GM23338 (cell line): ENCODE measurements at regions not wholly inside any gene's neighbourhood (a gene's known extent, or its start where the extent isn't known, plus 50 kb on each side); places are given as distances from the start of the nearest gene placed in this dataset.

Source experiments
- CREB1 ChIP-seq: fragments of 250-450 bp; sonication (Bioruptor Pico); IDR thresholded peaks from 2 replicates; pipeline ENCODE4 v1.5.0; 2020; ENCODE audit warnings: low read depth, mild to moderate bottlenecking, moderate library complexity
- ETS1 ChIP-seq: IDR thresholded peaks from 2 replicates; pipeline ENCODE4 v1.6.1; 2016; ENCODE audit warnings: antibody characterized with exemption
- EZH2 ChIP-seq: fragments of 200-600 bp; sonication (generic); IDR thresholded peaks from one replicate; pipeline ENCODE4 v1.8.0; 2017; ENCODE audit warnings: antibody characterized with exemption, mild to moderate bottlenecking, low read depth; ENCODE audit not compliant: unreplicated experiment
- EZH2phosphoT487 ChIP-seq: fragments of 200-600 bp; sonication (generic); IDR thresholded peaks from one replicate; pipeline ENCODE4 v1.8.1; 2018; ENCODE audit warnings: antibody characterized with exemption; ENCODE audit not compliant: unreplicated experiment
- JUNB ChIP-seq: IDR thresholded peaks from one replicate; pipeline ENCODE4 v1.6.1; 2016; ENCODE audit warnings: antibody characterized with exemption; ENCODE audit not compliant: unreplicated experiment
- POLR2AphosphoS5 ChIP-seq: IDR thresholded peaks from 2 replicates; pipeline ENCODE4 v1.6.1; 2016; ENCODE audit warnings: antibody characterized with exemption, low read depth
- STAT1 ChIP-seq: IDR thresholded peaks from one replicate; pipeline ENCODE4 v1.6.1; 2016; ENCODE audit warnings: antibody characterized with exemption; ENCODE audit not compliant: unreplicated experiment
- ZNF114 ChIP-seq: fragments of 250-450 bp; sonication (Bioruptor Pico); IDR thresholded peaks from 2 replicates; pipeline ENCODE4 v1.5.0; 2020; ENCODE audit warnings: mild to moderate bottlenecking, moderate library complexity
- ZNF331 ChIP-seq: fragments of 250-450 bp; sonication (Bioruptor Pico); IDR thresholded peaks from 2 replicates; pipeline ENCODE4 v1.5.0; 2020; ENCODE audit warnings: low read depth, mild to moderate bottlenecking, moderate library complexity
- ZNF462 ChIP-seq: fragments of 250-450 bp; sonication (Bioruptor Pico); IDR thresholded peaks from 2 replicates; pipeline ENCODE4 v1.5.0; 2020; ENCODE audit warnings: mild to moderate bottlenecking, moderate library complexity

DNA sequence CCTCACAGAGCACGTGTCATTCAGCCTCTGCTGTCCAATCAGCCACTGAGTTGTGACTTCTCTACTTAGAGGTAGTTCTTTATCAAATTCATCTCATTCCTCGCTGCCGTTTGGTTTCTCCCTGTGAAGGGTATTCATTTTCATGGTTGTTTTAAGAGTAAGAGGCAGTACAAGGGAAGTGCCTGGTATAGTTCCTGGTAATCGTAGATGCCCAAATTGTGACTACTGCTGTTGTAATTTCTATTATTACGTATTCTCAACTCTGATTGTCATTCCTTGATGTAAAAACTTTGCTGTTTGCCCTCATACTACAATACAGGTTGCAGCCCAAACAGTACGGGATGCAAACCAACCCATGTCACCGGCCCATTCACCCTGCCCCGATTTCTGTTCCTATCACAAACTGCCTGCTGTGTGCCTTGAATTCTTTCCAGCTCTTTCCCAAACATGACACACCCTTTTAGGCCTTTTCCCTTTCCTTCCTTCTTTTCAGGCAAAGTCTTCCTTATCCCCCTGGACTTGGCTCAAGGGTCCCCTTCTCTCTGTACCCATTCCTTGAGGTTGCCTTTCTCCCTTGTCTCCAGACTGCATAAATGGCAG, 93.0 kb downstream of the SLC25A47 start (continued):
- no peak for TF ChIP-seq ZNF462 (CRISPR knock-in tag)
- no peak for TF ChIP-seq JUNB
- no peak for TF ChIP-seq STAT1
- TF ChIP-seq POLR2AphosphoS5: no peak
- TF ChIP-seq ZNF114 (CRISPR knock-in tag): no peak
- TF ChIP-seq ZNF331 (CRISPR knock-in tag): no peak
- no peak for TF ChIP-seq EZH2
- no peak for TF ChIP-seq CREB1
- no peak for TF ChIP-seq EZH2phosphoT487
- no peak for TF ChIP-seq ETS1
